ACHN (cell line): ENCODE measurements at regions not wholly inside any gene's neighbourhood (a gene's known extent, or its start where the extent isn't known, plus 50 kb on each side); places are given as distances from the start of the nearest gene placed in this dataset.

Source experiments
- DNase-seq: peaks from one replicate; pipeline ENCODE4 v3.0.0-alpha.2; 2015
- in situ Hi-C: cut with HindIII; loops from 2 replicates; pipeline ENCODE4 v1.10.0; 2017; ENCODE audit warnings: low sequenced_read_pairs, low pct_ligation_motif_present, low pct_unique_long_range_greater_than_20kb

DNA sequence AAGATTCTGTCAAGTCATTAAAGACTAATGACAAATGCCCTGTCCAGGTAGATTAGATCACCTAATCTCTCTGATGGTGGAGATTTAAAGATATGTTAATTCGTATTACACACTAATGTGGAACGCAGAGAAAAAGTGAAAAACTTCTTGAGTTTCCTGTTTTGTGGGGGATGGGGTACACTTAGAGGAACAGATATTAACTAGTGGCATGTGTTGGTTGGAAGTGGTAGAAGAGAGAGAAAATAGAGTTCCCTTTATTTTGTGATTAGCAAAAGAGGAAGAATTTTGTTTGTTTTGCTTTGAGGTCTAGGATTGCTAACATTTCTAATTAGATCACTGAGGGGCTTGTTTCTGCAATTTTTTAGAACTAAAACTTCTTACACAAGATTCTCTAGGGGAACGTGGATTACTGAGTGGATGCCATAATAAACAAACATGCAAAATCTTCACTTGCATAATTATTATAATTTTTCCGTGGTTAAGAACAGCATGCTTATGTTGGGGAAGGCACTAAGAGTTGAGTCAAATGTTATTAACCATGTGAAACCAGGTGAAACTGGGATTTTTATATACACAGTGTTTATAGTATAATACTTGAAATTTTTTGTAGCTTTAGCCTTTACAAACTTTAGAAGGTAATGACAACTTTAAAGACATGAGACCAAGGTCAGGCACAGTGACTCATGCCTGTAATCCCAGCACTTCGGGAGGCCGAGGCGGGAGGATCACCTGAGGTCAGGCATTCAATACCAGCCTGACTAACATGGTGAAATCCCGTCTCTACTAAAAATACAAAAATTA is 97.4 kb upstream of the STK17B start:
- in situ Hi-C loops: no loop called here
- DNase-seq: no peak

- in situ Hi-C loops: no loop called here
These were observed 100.4 kb upstream of the STK17B start for GRCh38 chr2:196271795-196272194.

DNA sequence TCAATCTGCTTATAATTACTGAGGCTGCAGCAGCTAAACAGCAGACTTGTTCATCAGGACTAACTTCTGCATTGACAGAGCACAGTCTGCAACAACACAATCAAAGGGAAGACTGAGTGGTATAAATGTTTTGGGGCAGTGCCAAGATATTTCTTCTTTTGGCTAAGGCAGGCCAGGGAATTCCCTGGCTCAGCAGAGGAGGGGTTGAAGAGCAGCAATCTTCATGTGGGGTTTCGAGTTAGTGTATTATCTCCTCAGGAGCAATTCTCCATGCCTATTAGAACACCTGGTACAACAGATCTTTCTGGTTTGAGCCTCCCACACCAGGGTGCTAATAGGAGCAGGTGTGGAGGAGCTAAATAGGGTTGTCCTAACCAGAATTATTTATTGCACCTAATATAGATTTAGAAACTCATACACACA is 103.0 kb upstream of the STK17B start:
- in situ Hi-C loops: no loop called here
- DNase-seq: no peak

More at GRCh38 chr2:196271795-196272194, 100.4 kb upstream of the STK17B start:
- DNase-seq: no peak

DNA sequence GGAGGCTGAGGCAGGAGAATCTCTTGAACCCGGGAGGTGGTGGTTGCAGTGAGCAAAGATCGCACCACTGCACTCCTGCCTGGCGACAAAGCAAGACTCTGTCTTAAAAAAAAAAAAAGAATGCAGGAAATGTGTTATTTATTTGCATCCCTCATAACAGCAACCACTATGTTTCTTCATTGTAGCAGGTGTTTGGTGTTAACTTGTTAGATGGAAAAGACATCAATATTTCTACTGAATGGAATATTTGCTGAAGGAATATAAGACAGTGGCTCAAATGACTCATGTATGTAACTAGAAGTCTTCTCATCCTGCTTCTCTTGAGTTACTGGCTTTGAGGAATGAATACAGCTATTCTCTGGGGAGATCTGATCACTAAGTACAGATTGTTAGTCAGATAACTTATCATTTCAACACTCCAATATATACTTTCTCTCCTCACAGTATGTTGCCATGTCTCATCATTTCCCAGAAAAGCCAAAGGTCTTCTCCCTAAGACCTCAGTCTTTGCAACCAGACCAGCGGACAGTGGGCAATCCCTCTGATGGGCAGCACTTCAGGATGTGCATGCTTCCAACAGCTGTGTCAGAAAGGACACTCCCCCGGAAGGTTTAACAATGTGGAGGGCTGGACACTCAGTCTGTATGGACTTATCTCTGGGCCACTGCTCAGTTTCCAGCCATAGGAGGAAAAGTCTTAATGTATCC is 104.4 kb upstream of the STK17B start:
- in situ Hi-C loops: no loop called here
- DNase-seq: no peak

DNA sequence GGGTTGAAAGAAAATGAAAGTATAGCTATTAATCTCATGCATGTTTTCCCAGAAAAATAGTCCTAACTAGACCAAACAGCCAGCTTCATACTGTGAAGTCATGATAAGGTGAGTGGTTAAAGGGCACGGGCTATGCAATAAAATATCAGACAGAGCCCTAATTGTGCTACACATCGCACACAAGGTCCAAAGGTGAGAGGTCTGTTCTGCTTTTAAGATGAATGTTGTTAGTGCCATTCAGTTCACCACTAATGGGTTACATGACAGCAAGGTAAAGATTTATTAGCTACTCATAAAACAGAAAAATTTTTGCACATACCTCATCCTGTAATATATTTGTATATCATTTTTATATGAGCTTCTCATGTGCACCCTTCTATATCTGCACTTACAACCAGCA is 105.0 kb upstream of the STK17B start:
- no peak for DNase-seq
- in situ Hi-C loops: no loop called here

GRCh38 chr2:196277002-196277401 is 105.6 kb upstream of the STK17B start:
- peak; percentile 25 for DNase-seq
- in situ Hi-C loops: no loop called here

DNA sequence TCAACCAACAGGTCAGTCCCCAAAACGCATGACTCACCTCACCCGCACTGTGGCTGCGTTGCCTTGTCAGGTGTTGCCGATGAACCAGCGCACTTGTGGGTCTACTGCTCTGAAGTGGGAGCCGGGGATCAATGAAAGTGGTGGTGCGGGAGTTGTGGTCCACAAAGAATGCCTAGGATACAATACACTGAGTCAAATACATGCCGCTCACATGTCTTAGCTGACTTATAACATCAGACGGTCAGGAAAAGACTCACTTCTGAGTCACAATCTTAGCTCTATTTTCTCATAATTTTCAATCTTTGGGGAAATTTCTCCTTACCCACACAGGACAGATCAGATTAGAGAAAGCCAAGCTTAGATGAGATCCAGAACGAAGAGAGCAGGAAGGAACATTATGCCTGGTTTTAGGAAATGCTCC is 107.1 kb upstream of the STK17B start:
- in situ Hi-C loops: no loop called here
- no peak for DNase-seq

DNA sequence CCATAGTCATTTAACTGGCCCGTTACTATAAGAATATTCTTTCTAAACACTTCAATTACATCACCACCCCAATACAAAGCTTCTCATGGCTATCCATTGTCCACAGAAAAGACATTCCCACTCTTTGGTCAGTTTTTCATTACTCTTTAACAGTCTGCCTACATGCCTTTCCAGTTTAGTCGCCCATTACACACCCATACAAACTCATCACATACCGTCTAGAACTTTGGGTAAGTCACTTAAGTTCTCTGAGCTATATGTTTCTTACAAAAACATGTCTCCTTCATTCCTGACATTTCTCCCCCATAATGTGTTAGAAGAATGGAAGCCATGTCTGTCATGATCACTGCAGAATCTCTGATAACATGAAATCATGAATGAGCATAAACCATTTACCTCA is 108.2 kb upstream of the STK17B start:
- in situ Hi-C loops: no loop called here
- DNase-seq: no peak

DNA sequence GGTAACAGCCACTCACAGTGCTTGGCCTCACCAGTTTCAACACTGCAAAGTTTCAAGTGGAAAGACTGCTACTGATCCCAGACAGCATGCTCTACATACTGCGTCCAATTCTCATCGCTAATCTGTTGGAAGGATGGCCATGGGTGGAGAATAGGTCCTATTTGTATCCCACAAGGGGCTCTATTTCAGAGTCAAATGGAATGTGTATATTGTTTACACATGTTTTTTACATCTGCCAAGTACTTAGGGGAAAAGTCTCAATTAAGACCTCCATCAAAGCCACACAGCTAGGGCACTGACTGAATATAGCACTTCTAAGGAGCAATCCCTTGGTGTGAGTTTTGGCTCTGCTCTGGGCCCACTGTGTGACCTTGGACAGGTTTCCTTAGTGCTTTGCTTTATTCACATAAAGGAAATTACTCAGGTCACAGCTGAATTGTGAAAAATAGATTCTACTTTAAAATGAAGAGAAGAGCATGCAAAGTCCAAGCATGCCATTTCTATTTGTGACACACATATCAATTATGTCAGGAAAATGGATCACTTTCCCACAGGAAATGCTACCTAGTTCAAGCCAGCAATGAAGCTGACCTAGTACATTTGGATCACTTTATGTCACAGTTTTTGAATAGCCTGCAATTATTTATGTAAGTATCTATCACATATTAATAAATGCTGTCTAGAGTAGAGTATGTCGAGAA is 112.9 kb upstream of the STK17B start:
- in situ Hi-C loops: no loop called here
- DNase-seq: no peak

DNA sequence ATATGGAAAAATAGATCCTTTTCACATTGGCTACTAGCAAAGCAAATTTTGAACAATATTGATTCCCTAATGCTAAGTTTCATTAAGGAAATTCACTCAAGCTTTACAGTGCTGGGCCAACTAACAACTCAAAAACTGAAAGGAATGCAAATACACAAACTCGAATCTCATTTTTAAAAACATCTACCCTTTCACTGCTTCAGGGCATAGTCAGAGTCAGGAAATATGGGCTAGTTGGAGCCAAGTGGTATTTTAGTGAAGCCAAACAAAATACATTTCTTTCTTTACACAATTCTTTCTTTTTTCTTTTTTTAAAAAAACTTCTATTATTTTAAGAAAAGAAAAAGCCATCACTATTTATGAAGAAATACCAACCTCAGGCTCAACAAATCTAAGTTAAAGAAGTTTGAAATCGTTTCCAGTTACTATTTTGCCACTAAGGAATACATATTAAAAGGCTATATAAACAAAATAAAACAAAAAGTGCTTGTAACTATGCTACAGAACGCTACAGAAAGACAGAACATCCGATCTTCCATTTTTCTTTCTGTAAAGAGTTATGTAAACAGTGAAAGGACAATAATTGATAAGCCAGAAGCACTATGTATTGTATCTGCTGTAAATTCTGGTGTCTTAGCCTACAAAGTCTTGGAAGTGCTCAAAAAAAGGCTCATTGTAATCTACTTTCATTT is 113.6 kb upstream of the STK17B start:
- no peak for DNase-seq
- in situ Hi-C loops: no loop called here

DNA sequence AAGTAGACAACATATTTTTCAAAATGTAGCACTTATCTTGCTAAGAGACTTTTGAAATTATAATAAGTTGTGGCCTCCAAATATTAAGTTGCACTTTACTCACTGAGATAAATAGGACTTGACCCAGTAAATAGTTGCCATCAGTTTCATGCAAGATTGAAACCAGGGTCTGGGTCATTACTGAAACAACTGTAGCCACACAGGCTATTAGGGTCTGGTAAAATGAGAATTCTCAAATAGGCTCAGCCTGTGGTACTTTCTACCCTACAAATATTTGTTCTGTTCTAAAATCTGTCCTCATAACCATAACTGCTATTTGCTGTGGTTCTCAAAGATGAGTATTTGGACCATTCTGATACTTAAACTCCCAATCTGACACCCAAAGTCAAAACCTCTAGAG is 115.4 kb upstream of the STK17B start:
- in situ Hi-C loops: no loop called here

DNA sequence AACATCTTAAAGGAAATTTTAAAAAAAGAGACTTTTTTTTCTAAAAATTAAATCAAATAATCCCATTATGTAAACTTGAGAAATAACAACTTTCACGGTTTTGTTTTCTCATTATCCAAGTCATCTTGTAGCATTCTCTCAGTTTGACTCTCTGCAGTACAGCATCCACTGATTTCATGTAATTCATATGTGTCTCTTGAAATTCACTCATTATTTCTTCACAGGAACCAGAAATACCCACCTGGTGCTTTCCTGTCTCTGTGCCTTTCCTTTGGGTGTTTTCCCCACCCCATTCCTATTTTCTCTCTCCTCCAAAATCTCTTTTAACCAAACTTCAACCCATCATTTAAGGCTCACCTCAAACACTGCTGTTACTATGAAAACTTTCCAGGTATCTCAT is 116.1 kb upstream of the STK17B start:
- DNase-seq: no peak
- in situ Hi-C loops: no loop called here

More for the DNA sequence above, 115.4 kb upstream of the STK17B start:
- no peak for DNase-seq

- in situ Hi-C loops: no loop called here
- DNase-seq: no peak
These were observed 116.7 kb upstream of the STK17B start for GRCh38 chr2:196288006-196288538.

DNA sequence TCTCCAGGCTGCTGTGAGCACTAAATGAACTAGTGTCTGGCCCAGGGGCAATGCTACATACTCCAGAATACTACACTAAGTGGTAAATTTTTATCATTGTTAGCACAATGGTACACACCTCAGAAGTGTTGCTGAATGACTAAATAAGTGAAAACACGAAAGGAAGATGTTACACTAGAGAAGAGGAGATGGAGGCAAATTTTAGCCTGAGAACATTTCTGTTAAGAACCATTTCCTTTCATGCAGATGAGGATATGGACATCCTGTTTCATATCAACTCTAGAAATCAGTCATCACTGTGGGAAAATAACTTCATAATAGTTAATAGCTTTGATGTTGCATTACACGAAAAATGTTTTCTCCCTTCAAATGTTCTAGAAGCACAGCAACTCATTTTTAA is 117.6 kb upstream of the STK17B start:
- no peak for DNase-seq
- in situ Hi-C loops: no loop called here

DNA sequence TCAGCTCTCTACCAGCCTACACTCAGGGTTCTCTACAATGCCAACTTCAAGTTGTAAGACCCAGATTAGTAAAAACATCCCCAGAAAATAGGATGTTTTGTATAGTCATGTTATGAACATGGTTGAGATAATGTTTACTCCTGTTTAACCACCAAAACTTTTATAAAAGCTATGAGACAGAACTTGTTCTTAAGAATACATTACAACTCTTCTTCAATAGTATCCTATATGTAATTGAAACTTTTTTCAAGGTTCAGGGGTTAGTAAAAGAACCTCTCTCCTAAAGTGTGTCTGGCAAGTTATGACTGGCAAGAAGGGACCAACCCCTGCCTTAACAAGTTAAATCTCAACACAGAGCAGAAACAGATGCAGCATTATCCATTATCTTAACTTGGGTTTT is 118.8 kb upstream of the STK17B start:
- DNase-seq: no peak
- in situ Hi-C loops: no loop called here

DNA sequence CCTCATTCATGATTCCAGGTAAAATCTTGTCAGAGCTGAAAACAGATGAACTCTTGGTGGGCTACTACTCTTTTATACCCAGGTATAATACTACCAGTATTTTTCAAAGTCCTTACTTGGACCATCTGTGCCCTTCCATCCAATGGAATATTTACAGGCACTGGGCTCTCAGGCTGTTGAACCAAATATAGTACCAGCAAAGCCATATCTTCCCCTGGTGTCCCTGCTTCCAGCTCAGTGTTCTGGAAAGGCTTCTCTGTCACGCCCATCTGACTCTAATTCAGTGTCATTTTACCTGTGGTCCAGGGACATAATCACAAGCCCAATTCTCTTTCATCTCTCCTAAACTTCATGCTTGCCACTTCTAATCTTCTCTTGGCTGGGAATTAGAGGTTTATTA is 119.2 kb upstream of the STK17B start:
- no peak for DNase-seq
- in situ Hi-C loops: no loop called here

DNA sequence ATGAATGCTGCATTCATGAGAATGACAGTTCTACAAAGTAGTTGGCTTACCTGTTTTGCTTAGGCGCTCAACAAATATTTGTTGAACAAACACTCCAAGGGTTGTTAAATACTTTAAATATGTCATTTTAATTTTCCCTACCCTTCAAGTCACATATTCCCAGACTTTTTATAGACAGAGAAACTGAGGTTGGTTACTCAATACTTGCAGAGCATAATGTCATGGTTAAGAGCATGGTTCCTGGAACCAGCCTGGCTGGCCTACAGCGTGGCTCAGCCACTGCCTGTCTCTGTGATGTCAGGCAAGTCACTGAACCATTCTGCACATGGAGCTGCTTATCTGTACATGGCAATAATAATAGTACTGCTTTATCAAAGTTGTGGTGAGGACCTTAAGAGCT is 120.0 kb upstream of the STK17B start:
- DNase-seq: no peak
- in situ Hi-C loops: no loop called here

GRCh38 chr2:196291873-196292800 is 120.8 kb upstream of the STK17B start:
- in situ Hi-C loops: no loop called here
- no peak for DNase-seq
